ENCODE measurements at regions not wholly inside any gene's neighbourhood (a gene's known extent, or its start where the extent isn't known, plus 50 kb on each side); places are given as distances from the start of the nearest gene placed in this dataset.

GRCh38 chr2:57567245-57567644, 479.4 kb upstream of the VRK2 start:
- Histone ChIP-seq H3K36me3 (ENCODE audit: control insufficient read depth in 2 of 2, extremely low read depth in 1 of 2, insufficient read depth in 2 of 2, low read length in 2 of 2) (no peaks in the 10 kb centered on the region), H4K20me1 (replicated peaks; ENCODE audit: control insufficient read depth, extremely low read depth, insufficient read depth, low read length) (no peaks in the 10 kb centered on the region), H3K4me1 (ENCODE audit: control insufficient read depth, extremely low read depth, insufficient read depth, low read length) (no peaks in the 10 kb centered on the region), H3K27ac (ENCODE audit: insufficient read depth, low read depth, low read length) (no peak overlapping the region), H3K4me2 (ENCODE audit: insufficient read depth, low read length) (no peak overlapping the region), H3K27me3 (ENCODE audit: control insufficient read depth in 2 of 2, insufficient read depth in 2 of 2, low read length in 2 of 2) (no peaks in the 10 kb centered on the region), H3K9ac (replicated peaks; ENCODE audit: extremely low read depth, insufficient read depth, low read length) (no peak overlapping the region), H2AFZ (ENCODE audit: low read depth, low read length) (no peak overlapping the region), H3K9me1 (replicated peaks; ENCODE audit: control insufficient read depth, extremely low read depth, insufficient read depth, low read length) (no peaks in the 10 kb centered on the region), H3K79me2 (ENCODE audit: control insufficient read depth, insufficient read depth, low read length) (no peaks in the 10 kb centered on the region), H3K9me3 (replicated peaks; ENCODE audit: control insufficient read depth, insufficient read depth, low read length) (no peaks in the 10 kb centered on the region), H3K4me3 (replicated peaks in 1 of 3; ENCODE audit: insufficient read depth in 1 of 3, low read depth in 1 of 3, low read length in 3 of 3) (no peak overlapping the region)
- no peak for FAIRE-seq
- intact Hi-C loops (cut with micrococcal nuclease) (no loop called here), dilution Hi-C loops (cut with MboI; ENCODE audit: extremely low pct_ligation_motif_present, low sequenced_read_pairs) (no loop called here)
- ChIA-PET POLR2A (no interaction called here), CTCF (no interaction called here)
- no peak for DNase-seq (ENCODE audit: low read depth, low spot score)
- TF ChIP-seq POLR2A (IDR thresholded peaks at IDR 0.05; ENCODE audit: low read depth, low read length) (no peak), FOS (IDR thresholded peaks at IDR 0.05; ENCODE audit: borderline replicate concordance, insufficient read depth, low read length) (no peak), MYC (IDR thresholded peaks at IDR 0.05; ENCODE audit: low read depth, low read length) (no peak), POLR2AphosphoS5 (IDR thresholded peaks at IDR 0.05; ENCODE audit: insufficient read depth, low read depth, low read length) (no peak)
- no TSS peak for BruUV-seq (replicated peaks)

GRCh38 chr2:57569396-57569795, 477.2 kb upstream of the VRK2 start:
- H3K36me3 ChIP-seq (ENCODE audit: control insufficient read depth in 2 of 2, extremely low read depth in 1 of 2, insufficient read depth in 2 of 2, low read length in 2 of 2) = no peaks in the 10 kb centered on the region
- TF ChIP-seq CTCF (IDR thresholded peaks at IDR 0.05; ENCODE audit: extremely low read depth in 1 of 2, insufficient read depth in 1 of 2, low read depth in 1 of 2, low read length in 2 of 2) (no peak), MAX (IDR thresholded peaks at IDR 0.05; ENCODE audit: insufficient read depth, insufficient read length) (no peak), POLR2AphosphoS5 (IDR thresholded peaks at IDR 0.05; ENCODE audit: insufficient read depth, low read depth, low read length) (no peak), FOS (IDR thresholded peaks at IDR 0.05; ENCODE audit: borderline replicate concordance, insufficient read depth, low read length) (no peak), EZH2 (IDR thresholded peaks at IDR 0.05; ENCODE audit: borderline replicate concordance, low read depth, low read length, severe bottlenecking) (no peak), MYC (IDR thresholded peaks at IDR 0.05; ENCODE audit: low read depth, low read length) (no peak)
- no peak for DNase-seq (ENCODE audit: low read depth, low spot score)
- no peaks in the 10 kb centered on the region for H3K4me1 ChIP-seq (ENCODE audit: control insufficient read depth, extremely low read depth, insufficient read depth, low read length)
- no peak for FAIRE-seq
- no peak overlapping the region for H3K4me3 ChIP-seq (replicated peaks in 1 of 3; ENCODE audit: insufficient read depth in 1 of 3, low read depth in 1 of 3, low read length in 3 of 3)
- H3K9me1 ChIP-seq (replicated peaks; ENCODE audit: control insufficient read depth, extremely low read depth, insufficient read depth, low read length) = no peaks in the 10 kb centered on the region
- H3K79me2 ChIP-seq (ENCODE audit: control insufficient read depth, insufficient read depth, low read length) = no peaks in the 10 kb centered on the region
- H2AFZ ChIP-seq (ENCODE audit: low read depth, low read length) = no peak overlapping the region
- no peak overlapping the region for H3K9ac ChIP-seq (replicated peaks; ENCODE audit: extremely low read depth, insufficient read depth, low read length)
- BruUV-seq (replicated peaks) = no TSS peak
- intact Hi-C loops (cut with micrococcal nuclease) = no loop called here
- H3K9me3 ChIP-seq (replicated peaks; ENCODE audit: control insufficient read depth, insufficient read depth, low read length) = no peaks in the 10 kb centered on the region
- H3K27ac ChIP-seq (ENCODE audit: insufficient read depth, low read depth, low read length) = no peak overlapping the region
- no peak overlapping the region for H3K4me2 ChIP-seq (ENCODE audit: insufficient read depth, low read length)
- dilution Hi-C loops (cut with MboI; ENCODE audit: extremely low pct_ligation_motif_present, low sequenced_read_pairs) = no loop called here
- CTCF ChIA-PET = no interaction called here
- POLR2A ChIA-PET = no interaction called here
- no peaks in the 10 kb centered on the region for H3K27me3 ChIP-seq (ENCODE audit: control insufficient read depth in 2 of 2, insufficient read depth in 2 of 2, low read length in 2 of 2)
- no peaks in the 10 kb centered on the region for H4K20me1 ChIP-seq (replicated peaks; ENCODE audit: control insufficient read depth, extremely low read depth, insufficient read depth, low read length)

Measured in endothelial cell of umbilical vein (primary cell).